ENCODE measurements at regions not wholly inside any gene's neighbourhood (a gene's known extent, or its start where the extent isn't known, plus 50 kb on each side); places are given as distances from the start of the nearest gene placed in this dataset.

- FAIRE-seq = no peak
Observed at GRCh38 chr4:173834151-173834550, 304.1 kb upstream of the HAND2 start.

GRCh38 chr4:173829565-173829964, 299.5 kb upstream of the HAND2 start:
- no peak for FAIRE-seq

- FAIRE-seq = no peak
Observed at GRCh38 chr4:173827707-173828106, 297.7 kb upstream of the HAND2 start.

GRCh38 chr4:173821876-173822275, 291.8 kb upstream of the HAND2 start:
- FAIRE-seq = no peak

GRCh38 chr4:173821036-173821435, 291.0 kb upstream of the HAND2 start:
- FAIRE-seq = no peak

DNA sequence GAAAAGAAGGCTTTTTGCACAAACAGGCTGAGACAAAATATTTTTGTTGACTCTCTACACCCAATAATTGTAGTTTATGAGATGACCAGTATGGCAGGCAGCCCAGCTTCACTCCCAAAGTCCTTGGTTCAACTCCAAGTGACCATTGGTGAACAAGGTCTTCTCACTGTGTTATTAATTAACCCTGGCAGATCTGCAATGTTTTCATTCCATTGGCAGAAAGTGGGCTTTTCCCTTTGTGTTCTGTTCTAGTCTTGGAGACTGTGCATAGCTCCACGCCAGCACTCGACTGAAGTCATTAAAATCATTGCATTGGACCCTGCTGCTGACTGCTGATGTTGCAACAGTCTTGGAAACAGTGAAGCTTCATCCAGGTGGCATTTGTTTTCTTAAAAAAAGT, 277.3 kb upstream of the HAND2 start:
- FAIRE-seq = no peak

DNA sequence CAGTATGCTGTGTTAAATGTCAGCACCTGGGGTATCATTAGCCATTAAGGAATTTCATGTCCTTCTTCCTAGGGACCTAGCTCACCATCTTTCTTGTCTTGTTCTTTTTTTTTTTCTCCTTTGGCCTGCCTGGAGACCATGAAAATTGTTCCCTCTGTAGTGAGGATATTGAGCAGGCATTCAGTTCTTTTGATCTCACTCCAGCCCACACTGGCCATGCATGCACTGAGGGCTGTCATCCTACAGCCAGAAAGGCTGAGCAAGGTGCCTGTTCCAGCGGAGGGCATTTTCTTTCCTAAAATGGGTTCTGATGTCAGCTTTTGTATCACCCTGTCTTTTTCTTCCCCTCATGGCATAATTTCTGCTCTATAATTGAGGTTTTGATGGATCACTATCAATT, 275.9 kb upstream of the HAND2 start:
- no peak for FAIRE-seq

DNA sequence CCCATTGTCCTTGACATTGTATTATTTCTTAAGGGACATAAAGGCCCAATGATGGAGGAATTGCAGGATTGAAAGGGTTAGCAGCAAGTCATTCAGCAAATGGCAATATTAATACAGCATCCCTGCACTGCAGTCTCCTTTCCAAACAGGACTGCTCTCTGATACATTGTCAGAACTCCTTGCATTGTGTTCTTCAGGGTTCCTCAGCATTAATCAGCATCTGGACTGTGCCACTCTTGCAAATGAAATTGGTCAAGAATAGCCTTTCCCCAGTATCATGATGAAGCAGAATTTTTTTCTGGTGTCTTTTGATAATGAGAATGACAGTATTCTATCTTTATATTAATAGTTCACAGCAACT, 272.6 kb upstream of the HAND2 start:
- FAIRE-seq = no peak

GRCh38 chr4:173801876-173802661, 272.0 kb upstream of the HAND2 start:
- FAIRE-seq = no peak

DNA sequence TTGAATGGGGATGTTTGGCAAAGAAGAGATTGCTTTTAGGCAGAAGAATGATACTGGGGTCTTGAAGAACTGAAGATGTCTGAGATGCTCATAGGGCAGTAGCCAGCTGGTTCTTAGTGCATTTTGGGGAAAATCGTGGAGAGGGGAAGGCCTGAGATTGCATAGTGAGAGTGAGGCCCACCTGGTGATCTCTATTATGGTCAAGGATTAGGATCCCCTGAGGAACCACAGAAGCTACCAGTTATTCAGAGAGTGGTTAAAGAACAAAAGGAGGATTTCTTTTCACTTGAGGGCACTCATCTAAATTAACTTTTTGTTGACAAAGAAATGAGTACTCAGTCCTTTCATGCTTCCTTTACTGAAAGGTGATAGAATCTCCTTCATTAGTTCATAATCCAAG, 271.3 kb upstream of the HAND2 start:
- no peak for FAIRE-seq

DNA sequence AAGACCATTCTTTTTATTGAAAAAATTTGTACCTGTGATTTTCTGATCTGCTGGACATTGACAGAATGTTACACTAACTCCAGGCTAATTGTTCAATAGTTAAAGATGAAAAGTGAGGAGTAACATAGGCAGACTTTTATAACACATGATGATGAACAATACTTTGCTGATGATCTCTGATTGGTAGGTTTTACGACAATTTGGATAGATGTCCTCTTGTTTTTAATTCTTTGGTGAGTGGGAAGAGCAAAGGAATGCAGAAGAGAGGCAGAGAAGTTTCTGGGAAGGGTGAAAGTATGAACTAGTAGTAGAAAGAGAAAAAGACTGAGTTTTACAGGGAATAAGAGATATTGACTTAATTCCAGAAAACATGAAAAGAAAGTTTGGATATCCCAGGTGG, 267.3 kb upstream of the HAND2 start:
- FAIRE-seq = no peak

DNA sequence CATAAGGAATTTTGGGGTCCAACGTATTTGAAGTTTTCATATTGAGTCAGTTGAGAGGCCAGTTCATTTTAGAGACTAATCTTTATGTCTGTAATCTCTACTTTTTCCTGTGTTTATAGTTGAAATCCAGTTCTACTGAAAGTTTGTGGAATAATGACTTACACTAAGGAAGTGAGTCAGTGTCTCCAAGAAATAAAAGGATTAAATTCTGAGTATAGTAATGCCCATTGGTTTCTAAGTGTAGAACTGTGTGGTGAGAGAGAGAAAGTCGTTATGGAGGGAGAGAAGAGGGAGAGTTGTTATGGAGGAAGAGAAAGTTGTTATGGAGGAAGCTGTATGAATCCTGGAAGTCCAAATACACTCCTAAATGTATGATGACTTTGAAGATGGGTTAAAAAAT, 264.6 kb upstream of the HAND2 start:
- no peak for FAIRE-seq

GRCh38 chr4:173793937-173794510, 264.0 kb upstream of the HAND2 start:
- no peak for FAIRE-seq

DNA sequence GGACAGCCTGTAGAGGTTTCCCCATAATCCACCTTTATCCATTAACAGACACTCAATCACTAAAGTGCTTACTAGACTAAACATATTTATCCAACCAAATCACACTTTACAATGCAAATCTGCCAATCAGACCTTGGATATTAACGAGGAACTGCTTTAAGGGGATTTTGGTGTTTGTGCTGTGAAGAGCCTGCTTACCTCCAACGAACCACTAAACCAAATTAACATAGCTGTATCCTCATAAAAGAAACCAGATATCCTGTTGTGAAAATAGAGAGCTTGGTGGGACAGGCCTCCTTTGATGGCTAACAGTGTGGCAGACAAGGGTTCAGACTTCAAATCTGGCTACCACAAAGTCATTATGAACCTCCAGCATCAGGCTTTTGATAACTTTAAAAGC, 252.6 kb upstream of the HAND2 start:
- no peak for FAIRE-seq

DNA sequence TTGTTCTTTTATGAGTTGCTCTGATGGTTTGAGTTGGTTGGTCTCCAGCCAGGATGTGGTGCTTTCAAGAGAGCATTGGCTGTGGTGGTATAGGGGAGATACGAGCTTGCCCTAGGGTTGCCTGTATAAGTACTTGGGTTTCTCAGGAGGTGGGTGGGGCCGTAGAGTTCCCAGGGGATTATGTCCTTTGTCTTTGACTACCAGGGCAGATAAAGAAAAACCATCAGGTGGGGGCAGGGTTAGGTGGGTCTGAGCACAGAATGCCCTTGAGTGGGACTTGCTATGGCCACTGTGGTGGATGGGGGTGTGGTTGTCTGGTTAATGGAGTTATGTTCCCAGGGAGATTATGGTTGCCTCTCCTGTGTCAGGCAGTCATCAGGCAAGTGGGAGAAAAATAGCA, 247.9 kb upstream of the HAND2 start:
- no peak for FAIRE-seq

DNA sequence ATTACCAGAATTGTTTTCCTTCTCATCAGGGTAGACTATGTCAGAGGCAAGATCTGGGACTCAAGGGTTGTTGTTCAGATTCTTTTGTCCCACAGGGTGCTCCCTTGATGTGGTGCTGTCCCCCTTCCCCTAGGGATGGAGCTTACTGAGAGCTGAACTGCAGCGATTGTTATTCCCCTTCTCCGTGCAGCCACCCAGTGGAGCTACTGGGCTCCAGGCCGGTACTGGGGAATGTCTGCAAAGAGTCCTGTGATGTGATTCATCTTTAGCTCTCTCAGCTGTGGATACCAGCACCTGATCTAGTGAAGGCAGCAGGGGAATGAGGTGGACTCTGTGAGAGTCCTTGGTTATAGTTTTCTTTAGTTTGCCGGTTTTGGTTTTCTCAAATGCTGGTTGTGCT, 247.4 kb upstream of the HAND2 start:
- FAIRE-seq = no peak

GRCh38 chr4:173769568-173769967, 239.5 kb upstream of the HAND2 start:
- no peak for FAIRE-seq

DNA sequence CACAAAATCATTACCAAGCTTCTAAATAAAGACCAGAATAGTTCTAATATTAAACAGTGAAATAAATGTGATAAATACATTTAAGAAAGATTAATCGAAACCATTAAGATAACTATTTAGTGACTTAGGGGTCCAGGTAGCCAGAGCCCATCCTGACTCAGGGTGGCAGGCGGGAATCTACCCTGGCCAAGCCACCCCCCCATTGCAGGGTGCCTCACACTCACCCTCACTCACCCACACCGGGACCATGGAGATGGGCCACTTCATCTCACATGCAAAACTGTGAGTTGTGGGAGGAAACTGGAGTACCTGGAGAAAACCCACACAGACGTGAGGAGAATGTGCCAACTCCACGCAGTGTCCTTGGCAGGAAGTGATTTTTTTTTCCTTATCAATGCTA, 237.6 kb upstream of the HAND2 start:
- FAIRE-seq = no peak

DNA sequence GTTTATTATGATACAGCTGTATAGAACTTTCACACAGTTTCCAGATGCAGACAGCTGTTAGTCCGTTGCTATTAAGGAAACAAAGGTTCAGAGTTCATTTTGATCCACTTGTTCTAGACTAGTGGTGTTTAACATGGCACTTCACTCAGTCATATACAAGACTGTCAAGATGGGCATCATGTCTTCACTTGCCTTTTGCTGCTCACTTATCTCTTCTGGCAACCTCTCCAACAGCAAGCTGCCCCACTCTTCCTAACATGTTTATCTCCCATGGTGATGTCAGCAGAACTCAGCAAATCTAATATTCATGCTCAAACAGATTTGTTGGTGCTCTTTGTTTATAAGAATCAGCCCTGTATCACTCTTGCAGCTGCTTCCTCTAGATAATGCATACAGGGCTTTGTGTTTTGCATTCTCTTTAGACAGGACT, 236.2 kb upstream of the HAND2 start:
- no peak for FAIRE-seq

GRCh38 chr4:173765751-173766150, 235.7 kb upstream of the HAND2 start:
- no peak for FAIRE-seq

- FAIRE-seq = no peak
Observed at GRCh38 chr4:173763389-173763788, 233.4 kb upstream of the HAND2 start.

DNA sequence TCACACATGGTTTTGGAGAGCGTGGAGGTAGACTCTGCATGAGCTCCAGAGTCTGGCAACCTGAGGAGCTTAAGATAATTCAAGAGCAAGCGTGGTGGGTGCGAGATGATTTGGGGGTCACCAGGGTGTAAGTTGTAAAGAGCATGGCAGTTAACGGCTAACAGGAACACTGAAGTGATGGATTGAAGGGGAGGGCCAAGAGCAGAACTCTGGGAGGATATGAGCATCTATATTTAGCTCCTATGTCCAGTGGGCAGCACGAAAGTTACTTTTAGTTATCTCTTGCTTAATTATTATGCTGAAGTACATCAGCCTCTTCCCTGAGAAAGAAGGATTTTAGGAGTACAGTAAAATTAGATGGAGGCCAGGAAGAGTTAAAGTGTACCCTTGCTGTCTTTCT, 231.9 kb upstream of the HAND2 start:
- no peak for FAIRE-seq

GRCh38 chr4:173761236-173761635, 231.2 kb upstream of the HAND2 start:
- no peak for FAIRE-seq

GRCh38 chr4:173758132-173758531, 228.1 kb upstream of the HAND2 start:
- no peak for FAIRE-seq

DNA sequence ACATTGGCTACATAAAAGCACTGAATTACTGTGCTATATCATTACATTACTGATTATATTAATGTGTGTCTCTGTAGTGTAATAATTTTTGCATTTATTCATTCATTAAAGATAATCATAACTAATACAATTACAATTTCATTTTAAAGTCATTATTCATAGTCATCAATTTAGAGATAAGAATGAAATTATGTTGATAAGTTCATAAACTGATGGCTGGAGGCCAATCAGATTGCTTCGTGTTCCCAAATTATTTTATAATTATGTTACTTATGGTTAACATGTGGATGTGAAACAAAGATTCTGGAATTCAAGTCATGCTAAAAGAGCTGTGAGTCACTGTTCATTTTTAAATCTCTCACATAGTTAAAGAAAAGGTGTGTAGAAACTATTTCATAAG, 223.4 kb upstream of the HAND2 start:
- FAIRE-seq = no peak
